RPMI7951 (cell line): ENCODE measurements at regions not wholly inside any gene's neighbourhood (a gene's known extent, or its start where the extent isn't known, plus 50 kb on each side); places are given as distances from the start of the nearest gene placed in this dataset.

Experiments used
- DNase-seq: peaks from one replicate; pipeline ENCODE4 v3.0.0-alpha.2; 2012; ENCODE audit warnings: low read depth

GRCh38 chr2:78023356-78023755, 501.2 kb upstream of the LRRTM4 start:
- no peak for DNase-seq

GRCh38 chr2:78024996-78025395, 502.8 kb upstream of the LRRTM4 start:
- no peak for DNase-seq

GRCh38 chr2:78029392-78029995, 507.3 kb upstream of the LRRTM4 start:
- DNase-seq: no peak

GRCh38 chr2:78034706-78035105, 512.5 kb upstream of the LRRTM4 start:
- no peak for DNase-seq

- DNase-seq: no peak
Measured at GRCh38 chr2:78035804-78036203, 513.6 kb upstream of the LRRTM4 start.

- DNase-seq: no peak
Measured at GRCh38 chr2:78051480-78051879, 529.3 kb upstream of the LRRTM4 start.

GRCh38 chr2:78056976-78057375, 534.8 kb upstream of the LRRTM4 start:
- DNase-seq: no peak

- peak; percentile 39 for DNase-seq
Measured at GRCh38 chr2:78061301-78061700, 539.1 kb upstream of the LRRTM4 start.

GRCh38 chr2:78061732-78062131, 539.6 kb upstream of the LRRTM4 start:
- no peak for DNase-seq

GRCh38 chr2:78063246-78064020, 541.3 kb upstream of the LRRTM4 start:
- no peak for DNase-seq

GRCh38 chr2:78065366-78065765, 543.2 kb upstream of the LRRTM4 start:
- DNase-seq: no peak

- no peak for DNase-seq
Measured at GRCh38 chr2:78068808-78069207, 546.6 kb upstream of the LRRTM4 start.

GRCh38 chr2:78070693-78071092, 548.5 kb upstream of the LRRTM4 start:
- DNase-seq: no peak

GRCh38 chr2:78077633-78078032, 555.5 kb upstream of the LRRTM4 start:
- DNase-seq: no peak

GRCh38 chr2:78082555-78082954, 560.4 kb upstream of the LRRTM4 start:
- DNase-seq: peak; percentile 48

- no peak for DNase-seq
Measured at GRCh38 chr2:78093436-78093835, 571.3 kb upstream of the LRRTM4 start.

GRCh38 chr2:78109272-78109671, 587.1 kb upstream of the LRRTM4 start:
- no peak for DNase-seq

- no peak for DNase-seq
Measured at GRCh38 chr2:78115291-78115690, 593.1 kb upstream of the LRRTM4 start.

- no peak for DNase-seq
Measured at GRCh38 chr2:78118037-78118436, 595.9 kb upstream of the LRRTM4 start.

GRCh38 chr2:78120275-78120674, 598.1 kb upstream of the LRRTM4 start:
- DNase-seq: no peak

GRCh38 chr2:78125042-78125441, 602.9 kb upstream of the LRRTM4 start:
- DNase-seq: no peak

- no peak for DNase-seq
Measured at GRCh38 chr2:78127424-78127823, 605.2 kb upstream of the LRRTM4 start.
